Keratinocyte (primary cell): ENCODE measurements at regions not wholly inside any gene's neighbourhood (a gene's known extent, or its start where the extent isn't known, plus 50 kb on each side); places are given as distances from the start of the nearest gene placed in this dataset.

Source experiments
- DNase-seq: peaks from one replicate; pipeline ENCODE4 v3.0.0-alpha.2; 2011; ENCODE audit warnings: low read depth, missing footprints, low spot score
- FAIRE-seq: peaks from 2 replicates; lab custom pipeline; 2011; peaks lifted over from hg19 to GRCh38; lab: Jason Lieb, UNC
- H2AFZ ChIP-seq: 2 replicates; pipeline ENCODE4 v1.6.0; 2012; ENCODE audit warnings: low read length, control low read depth, inconsistent platforms; ENCODE audit not compliant: control insufficient read depth
- H3K27ac ChIP-seq: 2 replicates; pipeline ENCODE4 v1.5.1; 2011; ENCODE audit warnings: low read length; ENCODE audit not compliant: control insufficient read depth, insufficient read depth
- H3K27me3 ChIP-seq: 3 replicates; pipeline ENCODE4 v1.6.0; 2011; ENCODE audit warnings: low read length; ENCODE audit not compliant: control insufficient read depth, insufficient read depth; ENCODE audit errors: extremely low read depth
- H3K36me3 ChIP-seq, 2 experiments: 2 replicates in 1 of 2; 3 replicates in 1 of 2; pipeline ENCODE4 v1.5.1; 2011; ENCODE audit warnings: low read length in 2 of 2, mild to moderate bottlenecking in 1 of 2; ENCODE audit not compliant: control insufficient read depth in 2 of 2, insufficient read depth in 2 of 2; ENCODE audit errors: extremely low read depth in 1 of 2
- H3K4me1 ChIP-seq: 3 replicates; pipeline ENCODE4 v1.5.1; 2011; ENCODE audit warnings: low read length; ENCODE audit not compliant: control insufficient read depth, insufficient read depth; ENCODE audit errors: extremely low read depth
- H3K4me2 ChIP-seq: 3 replicates; pipeline ENCODE4 v1.6.0; 2011; ENCODE audit warnings: low read depth, low read length; ENCODE audit not compliant: control insufficient read depth, insufficient read depth; ENCODE audit errors: extremely low read depth
- H3K4me3 ChIP-seq, 3 experiments: fragments of 200-600 bp in 1 of 3; sonication (generic) in 1 of 3; 2 replicates in 2 of 3; 3 replicates in 1 of 3; pipeline ENCODE4 v1.5.1; 2011 to 2016; ENCODE audit warnings: low read length in 3 of 3, mild to moderate bottlenecking in 3 of 3, control low read depth in 2 of 3, inconsistent platforms in 1 of 3, low read depth in 1 of 3, mixed read lengths in 1 of 3, mixed run types in 1 of 3, moderate library complexity in 1 of 3; ENCODE audit not compliant: control insufficient read depth in 2 of 3, insufficient read depth in 2 of 3; ENCODE audit errors: extremely low read depth in 1 of 3
- H3K79me2 ChIP-seq: 2 replicates; pipeline ENCODE4 v1.6.0; 2012; ENCODE audit warnings: low read length; ENCODE audit not compliant: control insufficient read depth, insufficient read depth
- H3K9ac ChIP-seq: 3 replicates; pipeline ENCODE4 v1.6.0; 2011; ENCODE audit warnings: low read length; ENCODE audit not compliant: control insufficient read depth, insufficient read depth; ENCODE audit errors: extremely low read depth
- H3K9me1 ChIP-seq: 3 replicates; pipeline ENCODE4 v1.6.0; 2011; ENCODE audit warnings: low read length; ENCODE audit not compliant: control insufficient read depth, insufficient read depth; ENCODE audit errors: extremely low read depth
- H3K9me3 ChIP-seq: 2 replicates; pipeline ENCODE4 v1.5.1; 2012; ENCODE audit warnings: low read depth, low read length; ENCODE audit not compliant: control insufficient read depth
- H4K20me1 ChIP-seq: 3 replicates; pipeline ENCODE4 v1.6.0; 2011; ENCODE audit warnings: low read length; ENCODE audit not compliant: control insufficient read depth, insufficient read depth; ENCODE audit errors: extremely low read depth
- EZH2 ChIP-seq: IDR thresholded peaks from one replicate; pipeline ENCODE4 v1.6.1; 2012; ENCODE audit warnings: inconsistent platforms, mild to moderate bottlenecking, low read length, moderate library complexity
- dilution Hi-C: fragments of 300-500 bp; cut with MboI; formaldehyde crosslinking; loops from one replicate; pipeline ENCODE4 v1.7.0; 2020; ENCODE audit warnings: low sequenced_read_pairs; ENCODE audit not compliant: extremely low pct_ligation_motif_present
- TF ChIP-seq, protein P1 (sequence below), 3 experiments: IDR thresholded peaks in 1 of 3; conservative IDR thresholded peaks in 1 of 3; optimal IDR thresholded peaks in 1 of 3; 2 replicates in 2 of 3; 3 replicates in 1 of 3; pipeline versions ENCODE3 to v1.5.1; 2011; ENCODE audit warnings: low read length in 3 of 3, mild to moderate bottlenecking in 3 of 3, moderate library complexity in 2 of 3, control low read depth in 1 of 3, inconsistent platforms in 1 of 3; ENCODE audit not compliant: insufficient read depth in 2 of 3; ENCODE audit errors: extremely low read depth in 1 of 3

DNA sequence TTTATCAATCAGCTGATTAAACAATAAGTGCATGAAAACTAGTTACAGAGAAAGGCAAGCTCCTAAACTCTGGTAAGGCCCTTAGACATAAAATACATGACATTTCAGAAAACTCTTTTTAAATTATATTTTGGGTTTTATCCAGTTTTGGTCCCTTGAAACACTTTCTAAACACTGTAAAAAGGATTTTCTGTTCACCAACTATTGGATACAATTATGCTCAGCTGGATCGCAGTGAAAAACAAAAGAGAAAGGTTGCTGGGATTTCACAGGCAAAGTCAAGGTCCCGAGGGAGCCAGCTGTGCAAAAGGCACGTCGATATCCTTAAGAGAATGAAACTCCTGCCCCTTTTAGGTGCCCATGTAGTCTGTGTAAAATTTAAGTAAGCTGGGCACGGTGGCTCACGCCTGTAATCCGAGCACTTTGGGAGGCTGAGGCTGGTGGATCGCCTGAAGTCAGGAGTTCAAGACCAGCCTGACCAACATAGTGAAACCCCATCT lies 1018.4 kb upstream of the INTU start:
- FAIRE-seq (no peak), DNase-seq (no peak)
- H3K79me2 ChIP-seq, result no peaks in the 10 kb centered on the region
- no peaks in the 10 kb centered on the region for H3K9me1 ChIP-seq
- H3K4me1 ChIP-seq, result no peaks in the 10 kb centered on the region
- dilution Hi-C loops, result no loop called here
- H3K27me3 ChIP-seq, result no peaks in the 10 kb centered on the region
- no peaks in the 10 kb centered on the region for H3K9me3 ChIP-seq
- H3K27ac ChIP-seq, result no peak overlapping the region
- H4K20me1 ChIP-seq, result no peaks in the 10 kb centered on the region
- H3K4me3 ChIP-seq, result no peak overlapping the region
- no peak overlapping the region for H3K9ac ChIP-seq
- no peak overlapping the region for H3K4me2 ChIP-seq
- TF ChIP-seq, protein P1, sequence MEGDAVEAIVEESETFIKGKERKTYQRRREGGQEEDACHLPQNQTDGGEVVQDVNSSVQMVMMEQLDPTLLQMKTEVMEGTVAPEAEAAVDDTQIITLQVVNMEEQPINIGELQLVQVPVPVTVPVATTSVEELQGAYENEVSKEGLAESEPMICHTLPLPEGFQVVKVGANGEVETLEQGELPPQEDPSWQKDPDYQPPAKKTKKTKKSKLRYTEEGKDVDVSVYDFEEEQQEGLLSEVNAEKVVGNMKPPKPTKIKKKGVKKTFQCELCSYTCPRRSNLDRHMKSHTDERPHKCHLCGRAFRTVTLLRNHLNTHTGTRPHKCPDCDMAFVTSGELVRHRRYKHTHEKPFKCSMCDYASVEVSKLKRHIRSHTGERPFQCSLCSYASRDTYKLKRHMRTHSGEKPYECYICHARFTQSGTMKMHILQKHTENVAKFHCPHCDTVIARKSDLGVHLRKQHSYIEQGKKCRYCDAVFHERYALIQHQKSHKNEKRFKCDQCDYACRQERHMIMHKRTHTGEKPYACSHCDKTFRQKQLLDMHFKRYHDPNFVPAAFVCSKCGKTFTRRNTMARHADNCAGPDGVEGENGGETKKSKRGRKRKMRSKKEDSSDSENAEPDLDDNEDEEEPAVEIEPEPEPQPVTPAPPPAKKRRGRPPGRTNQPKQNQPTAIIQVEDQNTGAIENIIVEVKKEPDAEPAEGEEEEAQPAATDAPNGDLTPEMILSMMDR (optimal IDR thresholded peaks at IDR 0.05 in 1 of 3, IDR thresholded peaks at IDR 0.05 in 1 of 3, conservative IDR thresholded peaks at IDR 0.05 in 1 of 3; ENCODE audit: extremely low read depth in 1 of 3, insufficient read depth in 2 of 3, low read length in 3 of 3), result no peak
- TF ChIP-seq EZH2, result no peak
- H2AFZ ChIP-seq, result no peak overlapping the region
- H3K36me3 ChIP-seq, result no peaks in the 10 kb centered on the region

GRCh38 chr4:126616795-126617194 lies 1016.0 kb upstream of the INTU start:
- Histone ChIP-seq H3K4me1 (no peaks in the 10 kb centered on the region), H3K36me3 (no peaks in the 10 kb centered on the region), H3K4me2 (no peak overlapping the region), H3K9me3 (no peaks in the 10 kb centered on the region), H2AFZ (no peak overlapping the region), H3K27ac (no peak overlapping the region), H3K9ac (no peak overlapping the region), H3K79me2 (no peaks in the 10 kb centered on the region), H3K4me3 (no peak overlapping the region), H3K9me1 (no peaks in the 10 kb centered on the region), H4K20me1 (no peaks in the 10 kb centered on the region), H3K27me3 (no peaks in the 10 kb centered on the region)
- FAIRE-seq (no peak), DNase-seq (no peak)
- dilution Hi-C loops, result no loop called here
- no peak for TF ChIP-seq EZH2
- TF ChIP-seq, protein P1 (optimal IDR thresholded peaks at IDR 0.05 in 1 of 3, IDR thresholded peaks at IDR 0.05 in 1 of 3, conservative IDR thresholded peaks at IDR 0.05 in 1 of 3; ENCODE audit: extremely low read depth in 1 of 3, insufficient read depth in 2 of 3, low read length in 3 of 3), result no peak
